Hepatocyte (in vitro differentiated cells): ENCODE measurements at regions not wholly inside any gene's neighbourhood (a gene's known extent, or its start where the extent isn't known, plus 50 kb on each side); places are given as distances from the start of the nearest gene placed in this dataset.

Experiments used
- DNase-seq: peaks from one replicate; pipeline ENCODE4 v3.0.0-alpha.2; 2016; ENCODE audit warnings: low spot score
- H2AFZ ChIP-seq: fragments of 200-600 bp; sonication (generic); 2 replicates; pipeline ENCODE4 v1.6.0; 2016; ENCODE audit warnings: antibody characterized with exemption, mild to moderate bottlenecking
- H3K27ac ChIP-seq: fragments of 200-600 bp; sonication (generic); 2 replicates; pipeline ENCODE4 v1.5.1; 2016; ENCODE audit warnings: mild to moderate bottlenecking
- H3K27me3 ChIP-seq: fragments of 200-600 bp; sonication (generic); 2 replicates; pipeline ENCODE4 v1.6.1; 2016
- H3K36me3 ChIP-seq: fragments of 200-600 bp; sonication (generic); replicated peaks from 2 replicates; pipeline ENCODE4 v1.5.1; 2016; ENCODE audit warnings: low read depth; ENCODE audit not compliant: insufficient read depth
- H3K4me1 ChIP-seq: fragments of 200-600 bp; sonication (generic); 2 replicates; pipeline ENCODE4 v1.5.1; 2016; ENCODE audit warnings: mild to moderate bottlenecking, moderate library complexity; ENCODE audit not compliant: insufficient read depth
- H3K4me2 ChIP-seq: fragments of 200-600 bp; sonication (generic); 2 replicates; pipeline ENCODE4 v1.6.0; 2016
- H3K4me3 ChIP-seq: fragments of 200-600 bp; sonication (generic); 2 replicates; pipeline ENCODE4 v1.5.1; 2016; ENCODE audit warnings: mild to moderate bottlenecking
- H3K79me2 ChIP-seq: fragments of 200-600 bp; sonication (generic); 2 replicates; pipeline ENCODE4 v1.6.0; 2017; ENCODE audit warnings: mild to moderate bottlenecking
- H3K9me2 ChIP-seq: fragments of 200-600 bp; sonication (generic); replicated peaks from 2 replicates; pipeline ENCODE4 v1.6.0; 2017; ENCODE audit warnings: mild to moderate bottlenecking; ENCODE audit not compliant: insufficient read depth
- H3K9me3 ChIP-seq: fragments of 200-600 bp; sonication (generic); 2 replicates; pipeline ENCODE4 v1.5.1; 2016; ENCODE audit warnings: low read depth, mild to moderate bottlenecking
- H4K20me1 ChIP-seq: fragments of 200-600 bp; sonication (generic); 2 replicates; pipeline ENCODE4 v1.6.0; 2016; ENCODE audit warnings: mild to moderate bottlenecking; ENCODE audit not compliant: insufficient read depth, poor library complexity, severe bottlenecking
- EZH2 ChIP-seq: fragments of 200-600 bp; sonication (generic); IDR thresholded peaks from 2 replicates; pipeline ENCODE4 v1.6.1; 2016; ENCODE audit warnings: antibody characterized with exemption, mild to moderate bottlenecking, borderline replicate concordance
- EZH2phosphoT487 ChIP-seq: fragments of 200-600 bp; sonication (generic); IDR thresholded peaks from one replicate; pipeline ENCODE4 v1.6.1; 2018; ENCODE audit warnings: antibody characterized with exemption, mild to moderate bottlenecking, low read depth, moderate library complexity; ENCODE audit not compliant: unreplicated experiment, severe bottlenecking
- WGBS: methylation state at CpG from one replicate; pipeline ENCODE4 v1.1.6; 2016; ENCODE audit warnings: low lambda C conversion rate; ENCODE audit errors: missing lambda C conversion rate; 5-methylcytosine and 5-hydroxymethylcytosine counted together
- TF ChIP-seq, protein P1 (sequence below): fragments of 200-600 bp; sonication (generic); IDR thresholded peaks from 2 replicates; pipeline ENCODE4 v1.5.1; 2016; ENCODE audit warnings: antibody characterized with exemption, mild to moderate bottlenecking; ENCODE audit not compliant: poor library complexity

DNA sequence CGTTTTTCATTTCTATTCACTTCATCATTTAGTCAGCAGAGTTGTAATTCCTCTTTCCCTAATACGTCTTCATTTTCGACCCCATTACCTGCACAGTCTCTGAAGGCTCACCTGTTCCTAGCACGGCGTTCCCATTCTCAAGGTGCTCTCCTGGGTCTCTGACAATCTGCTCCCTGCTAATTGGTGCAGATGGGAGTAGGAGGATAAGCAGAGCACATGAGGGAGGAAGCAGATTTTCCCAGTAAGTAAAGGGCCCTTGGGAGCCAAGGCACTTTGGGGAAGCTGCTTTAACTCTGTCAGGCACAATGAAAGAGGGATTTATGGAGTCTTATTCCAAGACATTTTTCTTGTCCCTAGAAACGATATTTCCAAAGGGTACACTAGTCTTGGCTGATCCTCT, 466.4 kb downstream of the STIM2 start:
- Histone ChIP-seq H4K20me1 (no peaks in the 10 kb centered on the region), H3K36me3 (no peaks in the 10 kb centered on the region), H3K4me1 (no peaks in the 10 kb centered on the region), H3K79me2 (no peaks in the 10 kb centered on the region), H3K27me3 (no peaks in the 10 kb centered on the region), H2AFZ (no peak overlapping the region), H3K27ac (no peak overlapping the region), H3K4me2 (no peak overlapping the region), H3K9me3 (no peaks in the 10 kb centered on the region), H3K4me3 (no peak overlapping the region), H3K9me2 (no peaks in the 10 kb centered on the region)
- 87% methylated on average over 6 of the region's 6 CpGs for WGBS
- no peak for TF ChIP-seq EZH2
- TF ChIP-seq, protein P1, sequence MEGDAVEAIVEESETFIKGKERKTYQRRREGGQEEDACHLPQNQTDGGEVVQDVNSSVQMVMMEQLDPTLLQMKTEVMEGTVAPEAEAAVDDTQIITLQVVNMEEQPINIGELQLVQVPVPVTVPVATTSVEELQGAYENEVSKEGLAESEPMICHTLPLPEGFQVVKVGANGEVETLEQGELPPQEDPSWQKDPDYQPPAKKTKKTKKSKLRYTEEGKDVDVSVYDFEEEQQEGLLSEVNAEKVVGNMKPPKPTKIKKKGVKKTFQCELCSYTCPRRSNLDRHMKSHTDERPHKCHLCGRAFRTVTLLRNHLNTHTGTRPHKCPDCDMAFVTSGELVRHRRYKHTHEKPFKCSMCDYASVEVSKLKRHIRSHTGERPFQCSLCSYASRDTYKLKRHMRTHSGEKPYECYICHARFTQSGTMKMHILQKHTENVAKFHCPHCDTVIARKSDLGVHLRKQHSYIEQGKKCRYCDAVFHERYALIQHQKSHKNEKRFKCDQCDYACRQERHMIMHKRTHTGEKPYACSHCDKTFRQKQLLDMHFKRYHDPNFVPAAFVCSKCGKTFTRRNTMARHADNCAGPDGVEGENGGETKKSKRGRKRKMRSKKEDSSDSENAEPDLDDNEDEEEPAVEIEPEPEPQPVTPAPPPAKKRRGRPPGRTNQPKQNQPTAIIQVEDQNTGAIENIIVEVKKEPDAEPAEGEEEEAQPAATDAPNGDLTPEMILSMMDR: no peak
- DNase-seq: no peak

DNA sequence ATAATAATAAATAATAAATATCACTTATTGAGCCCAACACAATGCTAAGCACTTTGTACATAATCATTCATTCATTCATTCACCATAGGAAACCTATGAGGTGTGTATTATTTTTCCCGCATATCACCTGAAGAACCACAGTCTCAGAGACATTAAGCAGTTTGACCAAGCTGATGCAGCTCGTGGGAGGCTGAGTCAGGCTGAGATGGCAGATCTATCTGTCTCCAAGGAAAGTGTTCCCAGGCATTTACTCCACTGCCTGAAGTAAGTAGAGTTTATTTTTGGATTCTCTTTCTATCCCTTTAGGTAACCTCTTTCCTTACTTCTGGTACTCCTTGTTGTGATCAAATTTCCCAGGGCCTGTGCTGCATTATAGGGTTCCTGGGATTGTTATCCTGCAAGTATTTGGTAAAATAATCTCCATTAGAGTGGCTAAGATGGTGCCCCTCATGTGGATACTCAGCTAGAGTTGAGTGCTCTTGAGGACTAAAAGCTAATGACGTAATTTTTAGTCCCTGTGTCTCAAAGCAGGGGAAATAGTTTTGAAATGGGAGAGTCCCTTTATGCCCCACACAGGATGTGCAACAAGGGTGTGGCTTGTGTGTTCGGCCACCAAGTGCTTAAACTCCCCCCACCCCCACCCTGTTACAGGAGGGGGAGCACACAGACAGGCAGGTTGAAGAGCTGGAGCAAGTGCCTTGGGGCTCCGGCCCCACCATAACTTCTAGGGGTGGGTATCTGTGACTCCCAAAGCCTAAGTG, 467.0 kb downstream of the STIM2 start:
- Histone ChIP-seq H3K36me3 (no peaks in the 10 kb centered on the region), H2AFZ (no peak overlapping the region), H3K27me3 (no peaks in the 10 kb centered on the region), H3K27ac (no peak overlapping the region), H3K79me2 (no peaks in the 10 kb centered on the region), H3K9me2 (no peaks in the 10 kb centered on the region), H3K4me1 (no peaks in the 10 kb centered on the region), H3K4me3 (no peak overlapping the region), H3K9me3 (no peaks in the 10 kb centered on the region), H3K4me2 (no peak overlapping the region), H4K20me1 (no peaks in the 10 kb centered on the region)
- TF ChIP-seq, protein P1: no peak
- TF ChIP-seq EZH2 (no peak), EZH2phosphoT487 (no peak)
- DNase-seq: no peak
- WGBS: 89% methylated on average over 5 of the region's 5 CpGs

DNA sequence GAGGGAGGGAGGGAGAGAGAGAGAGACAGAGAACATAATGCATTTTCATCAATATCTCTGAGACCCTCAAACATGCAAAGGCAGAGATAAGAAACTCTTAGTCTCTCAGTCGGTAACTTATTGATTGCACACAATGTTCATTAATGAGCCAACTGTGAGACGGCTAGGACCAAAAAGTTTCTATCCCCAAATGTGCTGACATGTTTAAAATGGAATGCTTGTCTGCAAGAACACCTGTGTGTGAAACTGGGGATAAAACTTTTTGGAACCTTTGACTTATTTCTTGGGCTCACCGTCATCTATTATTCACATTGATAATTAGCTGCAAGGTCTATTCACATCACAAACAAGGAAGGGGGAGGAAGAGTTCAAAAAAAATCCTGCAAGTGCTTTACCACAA, 477.9 kb downstream of the STIM2 start:
- Histone ChIP-seq H3K36me3 (no peaks in the 10 kb centered on the region), H3K79me2 (no peaks in the 10 kb centered on the region), H3K4me1 (no peaks in the 10 kb centered on the region), H3K9me3 (no peaks in the 10 kb centered on the region), H4K20me1 (no peaks in the 10 kb centered on the region), H2AFZ (no peak overlapping the region), H3K9me2 (no peaks in the 10 kb centered on the region), H3K27ac (no peak overlapping the region), H3K4me2 (no peak overlapping the region), H3K27me3 (no peaks in the 10 kb centered on the region), H3K4me3 (no peak overlapping the region)
- 86% methylated on average over 3 of the region's 3 CpGs for WGBS
- TF ChIP-seq, protein P1: no peak
- no peak for TF ChIP-seq EZH2phosphoT487
- no peak for TF ChIP-seq EZH2
- no peak for DNase-seq

DNA sequence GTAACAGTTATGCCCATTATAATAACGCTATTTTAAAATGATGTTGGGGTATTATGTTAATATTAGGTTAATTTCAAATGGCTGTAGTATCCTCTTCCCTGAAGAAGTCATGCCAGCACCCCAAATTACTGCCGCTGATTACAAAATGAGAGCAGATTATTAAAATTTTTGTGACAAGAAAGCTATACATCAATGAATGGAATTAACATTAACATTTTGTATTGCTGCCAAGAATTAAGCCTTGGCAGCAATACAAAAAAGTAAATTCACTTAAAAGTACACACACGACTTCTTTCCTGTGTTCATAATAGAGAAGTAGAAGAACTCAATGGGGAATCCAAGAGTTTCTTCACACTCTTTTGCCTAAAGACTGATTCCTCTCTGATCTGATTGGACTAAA, 482.8 kb downstream of the STIM2 start:
- Histone ChIP-seq H3K9me2 (no peaks in the 10 kb centered on the region), H3K4me2 (no peak overlapping the region), H3K27ac (no peak overlapping the region), H3K9me3 (no peaks in the 10 kb centered on the region), H3K4me1 (no peaks in the 10 kb centered on the region), H3K79me2 (no peaks in the 10 kb centered on the region), H3K36me3 (no peaks in the 10 kb centered on the region), H3K27me3 (no peaks in the 10 kb centered on the region), H2AFZ (no peak overlapping the region), H3K4me3 (no peak overlapping the region), H4K20me1 (no peaks in the 10 kb centered on the region)
- no peak for DNase-seq
- 84% methylated on average over 3 of the region's 3 CpGs for WGBS
- TF ChIP-seq EZH2phosphoT487: no peak
- TF ChIP-seq EZH2: no peak
- TF ChIP-seq, protein P1: no peak
